SK-N-MC (cell line): ENCODE measurements at regions not wholly inside any gene's neighbourhood (a gene's known extent, or its start where the extent isn't known, plus 50 kb on each side); places are given as distances from the start of the nearest gene placed in this dataset.

Experiments used
- EZH2 ChIP-seq: fragments of 200-600 bp; sonication (generic); IDR thresholded peaks from one replicate; pipeline ENCODE4 v1.6.1; 2017; ENCODE audit warnings: antibody characterized with exemption
- POLR2AphosphoS5 ChIP-seq: IDR thresholded peaks from 2 replicates; pipeline ENCODE4 v1.6.1; 2012; ENCODE audit warnings: mild to moderate bottlenecking, low read depth, low read length, borderline replicate concordance

GRCh38 chr7:117955046-117955445 lies 81.8 kb upstream of the CTTNBP2 start:
- TF ChIP-seq EZH2, result no peak
- TF ChIP-seq POLR2AphosphoS5, result no peak
